SHP77 treated with DMSO at 0.1 percent for 48 hours (cell line): ENCODE measurements at regions not wholly inside any gene's neighbourhood (a gene's known extent, or its start where the extent isn't known, plus 50 kb on each side); places are given as distances from the start of the nearest gene placed in this dataset.
"Not testable (repeated sequence)": the region's sequence is repeated elsewhere in the genome, so short reads cannot be mapped to it uniquely, and the experiment has no call there.

ENCODE experiments used
- DNase-seq: peaks from one replicate; lab custom pipeline; 2025; lab: John Stamatoyannopoulos, UW

DNA sequence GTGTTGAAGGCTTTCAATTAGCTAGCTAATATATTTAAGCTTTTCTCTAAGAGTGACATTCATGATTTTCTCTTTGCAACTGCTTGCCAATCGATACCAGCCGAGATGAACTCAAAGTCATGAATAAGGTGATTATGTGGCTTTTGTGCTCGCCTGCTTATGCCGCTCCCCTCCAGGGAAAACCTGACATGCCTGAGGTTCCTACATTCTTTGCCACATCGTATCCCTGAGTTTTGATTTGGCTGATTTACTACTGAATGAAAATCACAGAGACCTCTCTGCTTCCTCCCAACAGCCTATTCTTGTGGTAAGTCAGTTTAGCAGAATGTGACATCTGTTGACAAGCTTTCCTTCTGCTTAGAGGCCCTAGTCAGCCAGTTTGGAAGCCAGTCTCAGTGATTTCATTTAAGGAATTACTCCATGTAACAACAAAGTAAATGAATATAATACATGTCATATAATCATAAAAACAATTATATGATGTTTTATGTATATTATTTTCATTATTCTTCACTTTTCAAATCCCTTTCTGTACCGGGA, 513.4 kb downstream of the CSNK1G3 start:
- DNase-seq = no peak

DNA sequence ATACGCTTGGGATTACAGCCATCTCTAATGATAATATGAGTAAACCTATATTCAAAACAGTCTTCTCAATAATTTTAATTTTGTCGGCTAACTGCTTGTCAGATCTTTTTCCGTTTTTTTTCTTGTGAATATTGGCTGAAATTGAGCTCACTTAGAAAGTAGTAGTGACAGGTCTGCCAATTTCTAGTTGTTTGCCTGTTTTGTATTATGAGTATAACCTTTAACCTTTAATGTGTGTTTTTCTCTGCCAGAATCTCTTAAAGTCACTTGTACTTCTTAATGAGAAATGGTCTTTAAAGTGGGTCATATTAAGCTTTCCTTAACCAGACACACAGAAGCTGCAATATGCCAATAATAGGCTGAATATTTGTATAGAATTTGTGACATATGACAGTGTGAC, 511.0 kb downstream of the CSNK1G3 start:
- no peak for DNase-seq

DNA sequence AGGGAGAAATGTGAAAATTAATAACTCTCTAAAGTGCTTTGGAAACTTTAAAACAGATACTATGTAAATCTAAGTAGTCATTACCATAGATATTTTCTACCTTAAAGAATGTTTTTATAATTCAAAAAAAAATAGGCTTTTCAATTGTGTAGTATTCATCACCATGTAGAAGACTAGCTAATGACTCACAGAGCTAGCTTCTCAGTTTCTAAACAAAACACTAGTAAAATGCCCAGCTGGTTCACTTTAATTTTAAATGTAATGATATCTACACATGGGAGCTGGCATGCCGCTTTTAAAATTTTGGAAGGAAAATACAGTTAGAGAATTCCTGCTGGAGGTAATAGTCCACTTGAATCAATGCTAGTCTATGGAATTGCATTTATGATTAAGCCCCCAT, 509.8 kb downstream of the CSNK1G3 start:
- no peak for DNase-seq

DNA sequence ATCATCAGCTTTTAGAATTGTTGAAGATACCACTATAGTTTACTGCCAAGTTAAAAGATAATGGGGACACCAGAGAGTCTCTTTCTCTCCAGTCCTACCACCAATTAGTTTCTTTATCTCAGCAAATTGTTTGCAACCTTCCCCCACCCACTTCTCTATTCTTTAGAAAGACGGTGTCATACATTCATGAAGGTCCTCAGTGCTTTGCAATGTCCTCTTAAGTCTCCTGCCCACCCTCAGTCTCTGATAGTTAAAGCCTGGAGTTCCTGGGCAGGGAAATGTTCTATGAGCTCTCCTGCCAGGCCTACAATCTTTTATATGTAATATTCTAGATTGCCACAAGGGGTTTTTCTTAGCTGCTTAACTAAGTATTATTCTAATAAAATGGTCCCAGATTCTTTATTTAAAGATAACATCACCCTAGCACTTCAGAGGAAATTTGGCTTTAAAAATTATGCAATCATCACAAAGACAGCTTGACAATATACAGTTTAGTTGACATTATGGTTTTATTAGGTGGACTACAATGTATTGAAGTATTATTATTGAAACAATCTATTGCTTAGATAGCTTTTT, 509.2 kb downstream of the CSNK1G3 start:
- DNase-seq = no peak

DNA sequence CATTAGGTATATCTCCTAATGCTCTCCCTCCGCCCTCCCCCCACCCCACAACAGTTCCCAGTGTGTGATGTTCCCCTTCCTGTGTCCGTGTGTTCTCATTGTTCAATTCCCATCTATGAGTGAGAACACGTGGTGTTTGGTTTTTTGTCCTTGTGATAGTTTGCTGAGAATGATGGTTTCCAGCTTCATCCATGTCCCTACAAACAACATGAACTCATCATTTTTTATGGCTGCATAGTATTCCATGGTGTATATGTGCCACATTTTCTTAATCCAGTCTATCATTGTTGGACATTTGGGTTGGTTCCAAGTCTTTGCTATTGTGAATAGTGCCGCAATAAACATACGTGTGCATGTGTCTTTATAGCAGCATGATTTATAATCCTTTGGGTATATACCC, 505.3 kb downstream of the CSNK1G3 start:
- DNase-seq = not testable (repeated sequence)

DNA sequence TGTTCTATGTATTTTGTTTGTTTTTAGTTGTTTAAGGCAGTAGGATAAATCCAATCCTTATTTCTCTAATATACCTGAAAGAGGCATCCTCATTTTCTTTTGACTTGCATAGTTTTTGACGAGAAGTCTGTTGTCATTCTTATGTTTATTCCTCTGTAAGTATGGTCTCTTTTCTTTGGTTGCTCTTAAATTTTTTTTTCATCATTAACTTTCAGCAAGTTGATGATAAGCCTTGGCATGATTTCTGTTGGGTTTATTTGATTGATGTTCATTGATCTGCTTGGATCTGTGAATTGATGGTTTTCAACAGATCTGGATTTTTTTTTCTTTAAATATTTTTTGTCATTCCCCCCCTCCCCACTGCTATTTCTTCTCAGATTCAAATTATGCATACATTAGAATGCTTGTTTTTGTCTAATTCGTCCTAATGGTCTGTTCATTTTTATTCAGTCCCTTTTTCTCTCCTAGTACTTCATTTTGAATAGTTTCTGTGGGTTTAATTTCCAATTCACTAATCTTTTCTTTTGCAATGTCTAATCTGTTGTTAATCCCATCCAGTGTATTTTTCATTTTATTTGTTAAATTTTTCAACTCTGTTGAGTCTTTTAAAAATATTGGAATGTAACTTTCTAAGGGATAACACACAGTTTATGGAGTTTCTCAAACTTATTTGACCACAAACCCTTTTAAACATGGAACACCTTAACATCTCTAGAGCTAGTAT, 495.9 kb downstream of the CSNK1G3 start:
- no peak for DNase-seq

DNA sequence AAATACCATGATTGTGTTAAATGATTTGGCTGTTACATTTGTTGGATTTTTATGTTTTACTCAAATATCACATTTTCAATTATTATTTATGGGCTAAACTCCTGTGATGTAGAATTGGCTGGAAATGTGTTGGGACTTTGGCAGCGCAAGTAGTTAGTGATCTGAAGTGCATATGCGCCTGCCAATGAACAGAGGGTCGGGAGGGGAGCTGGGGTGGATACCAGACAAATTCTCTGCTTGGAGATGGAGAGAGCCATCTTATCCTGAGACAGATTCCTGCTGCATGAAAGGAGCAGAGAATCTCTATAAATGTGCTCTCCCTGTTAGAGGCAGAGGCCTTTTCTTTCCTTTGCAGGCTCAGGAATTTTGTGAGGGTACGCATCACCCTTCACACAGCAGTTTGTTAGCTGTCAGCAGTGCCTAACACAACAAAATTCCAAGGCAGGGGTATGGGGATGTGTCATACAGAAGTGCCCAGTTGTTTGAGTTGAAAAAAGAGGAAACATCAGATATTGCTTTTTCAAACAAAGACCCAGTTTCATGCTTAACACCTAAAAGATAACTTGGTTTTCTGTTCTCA, 489.1 kb downstream of the CSNK1G3 start:
- DNase-seq = no peak

DNA sequence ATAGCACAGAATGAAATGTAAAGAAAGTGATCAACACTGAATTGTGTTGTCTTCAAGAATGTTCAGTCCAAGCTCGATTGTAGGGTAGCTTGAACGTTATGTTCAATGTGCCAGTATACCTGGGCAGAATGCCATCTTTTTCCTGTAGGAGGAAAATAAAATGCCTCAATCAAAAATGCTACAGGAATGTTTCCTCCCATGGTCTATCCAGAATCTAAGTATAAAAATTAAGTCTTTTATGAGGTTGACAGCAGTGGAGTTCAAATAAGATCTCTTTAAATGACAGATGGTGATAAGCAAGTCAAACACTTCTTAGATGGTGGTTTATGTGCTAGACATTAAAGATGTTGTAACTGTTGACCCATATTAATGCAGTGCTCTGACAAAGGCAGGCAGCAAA, 488.6 kb downstream of the CSNK1G3 start:
- DNase-seq = no peak

DNA sequence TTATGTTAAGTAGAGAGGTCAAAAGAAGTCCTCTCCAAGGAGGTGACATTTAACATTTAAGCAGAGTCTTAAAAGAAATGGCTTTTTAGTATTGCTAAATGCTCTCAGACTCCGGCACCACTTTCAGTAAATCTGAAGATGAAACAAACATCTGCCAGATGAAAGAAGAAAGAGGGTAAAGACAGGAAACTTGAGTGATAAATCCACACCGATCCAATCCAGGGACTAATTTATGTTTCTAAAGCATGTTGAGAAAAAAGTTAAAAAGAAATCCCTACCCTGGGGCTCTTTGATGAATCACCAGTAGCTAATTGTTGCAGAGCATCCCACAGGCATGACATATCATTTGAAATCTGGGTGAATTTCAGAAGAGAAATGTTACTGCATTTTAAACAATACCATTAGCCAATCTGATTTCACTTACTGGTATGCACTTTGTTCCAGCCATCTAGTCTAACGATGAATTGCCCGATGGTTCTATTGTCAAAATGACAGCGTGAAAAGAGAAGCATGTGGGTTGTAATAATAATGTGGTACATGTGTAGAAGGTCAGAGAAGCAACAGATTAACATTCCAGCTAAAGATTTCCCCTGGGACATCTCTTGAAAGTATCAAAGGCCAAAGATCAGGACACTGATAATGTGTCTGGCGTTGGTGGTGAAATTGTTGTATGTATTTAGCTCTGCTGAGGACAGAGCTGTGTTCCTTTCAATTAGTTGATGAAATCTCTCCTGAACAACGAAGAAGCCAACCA, 485.7 kb downstream of the CSNK1G3 start:
- no peak for DNase-seq

DNA sequence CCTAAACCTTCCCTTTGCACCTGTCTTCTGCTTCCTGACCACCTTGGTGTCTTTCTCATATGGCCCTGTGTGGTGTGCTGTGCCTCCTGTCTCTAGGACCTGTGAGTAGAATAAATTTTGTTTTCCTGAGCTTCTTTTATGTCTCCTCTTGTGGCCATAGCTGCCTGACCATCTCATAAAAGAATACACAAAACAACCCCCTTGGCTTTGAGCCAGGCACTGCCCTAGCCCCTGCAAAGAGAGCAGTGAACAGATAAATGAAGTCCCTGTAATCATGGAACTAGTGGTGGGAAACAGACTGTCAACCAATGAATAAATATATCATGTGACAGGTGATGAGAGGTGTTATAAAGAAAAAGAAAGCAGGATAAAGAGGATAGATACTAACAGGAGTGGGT, 485.1 kb downstream of the CSNK1G3 start:
- no peak for DNase-seq

DNA sequence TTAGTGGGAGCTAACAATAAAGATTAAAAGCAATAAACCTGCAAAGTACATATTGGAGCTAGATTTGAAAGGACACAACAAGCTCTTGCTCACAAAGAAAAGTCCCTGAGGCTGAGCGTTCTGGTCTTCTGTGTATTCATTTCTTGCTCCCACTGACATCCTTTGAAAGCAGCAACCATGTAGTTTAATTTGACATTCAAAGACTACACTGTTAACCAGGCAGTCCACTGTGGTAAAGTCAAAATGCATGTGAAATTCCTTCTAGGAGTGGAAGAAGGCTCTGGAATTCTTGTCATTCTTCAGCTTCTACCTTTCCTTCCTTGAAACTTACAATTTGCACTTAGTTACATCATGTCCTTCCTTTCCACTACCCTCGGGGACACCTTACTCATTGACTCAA, 480.7 kb downstream of the CSNK1G3 start:
- DNase-seq = no peak

DNA sequence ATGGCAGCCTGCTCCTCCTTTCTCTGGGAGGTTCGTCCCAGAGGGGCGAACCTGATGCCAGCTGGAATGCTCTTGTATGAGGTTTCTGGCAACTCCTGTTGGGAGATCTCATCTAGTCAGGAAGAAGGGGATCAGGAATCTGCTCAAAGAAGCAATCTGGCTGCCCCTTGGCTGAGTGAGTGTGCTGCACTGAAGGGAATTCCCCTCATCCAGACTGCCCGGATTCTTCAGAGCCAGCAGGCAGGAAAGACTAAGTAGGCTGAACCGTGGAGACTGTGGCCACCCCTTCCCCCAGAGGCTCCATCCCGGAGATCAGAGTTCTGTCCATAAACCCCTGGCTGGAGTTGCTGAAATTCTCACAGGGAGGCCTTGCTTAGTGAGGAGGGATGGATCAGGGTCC, 476.0 kb downstream of the CSNK1G3 start:
- no peak for DNase-seq

DNA sequence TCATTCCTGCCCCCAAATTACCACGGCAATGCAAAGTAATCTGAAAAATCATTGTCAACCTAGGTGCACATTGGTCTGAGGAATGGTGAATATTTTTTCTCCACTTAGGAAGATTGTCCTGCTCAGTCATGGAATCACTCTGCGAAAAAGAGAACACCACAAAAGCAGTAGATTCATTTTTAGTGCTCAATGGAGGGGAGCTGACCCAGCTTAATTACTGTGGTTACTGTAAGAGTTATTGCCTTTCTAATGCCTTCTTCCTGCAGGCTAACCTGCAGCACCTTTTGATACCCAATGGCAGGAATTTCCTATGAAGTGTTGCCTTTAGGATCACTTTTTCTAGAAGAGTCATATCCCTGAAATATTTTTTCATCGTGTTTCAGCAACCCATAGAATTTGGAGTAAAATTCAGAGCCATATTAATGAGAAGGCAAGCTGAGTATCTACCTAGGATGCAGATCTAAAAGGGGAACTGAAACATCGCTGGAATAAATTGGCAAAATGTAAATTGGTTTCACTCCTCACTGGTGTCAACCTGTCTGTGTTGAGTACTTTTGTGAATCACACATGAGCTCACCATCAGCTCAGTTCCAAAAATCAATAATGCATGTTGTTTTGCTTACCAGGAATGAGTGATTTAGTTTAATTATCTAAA, 464.5 kb downstream of the CSNK1G3 start:
- no peak for DNase-seq

DNA sequence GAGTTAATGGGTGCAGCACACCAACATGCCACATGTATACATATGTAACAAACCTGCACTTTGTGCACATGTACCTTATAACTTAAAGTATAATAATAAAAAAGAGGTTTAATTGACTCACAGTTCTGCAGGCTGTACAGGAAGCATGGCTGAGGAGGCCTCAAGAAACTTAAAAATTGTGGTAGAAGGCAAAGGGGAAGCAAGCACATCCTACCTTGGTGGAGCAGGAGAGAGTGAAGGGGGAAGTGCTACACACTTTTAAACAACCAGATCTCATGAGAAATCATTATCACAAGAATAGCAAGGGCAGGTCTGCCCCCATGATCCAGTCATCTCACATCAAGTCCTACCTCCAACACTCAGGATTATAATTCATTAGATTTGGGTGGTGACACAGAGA, 463.5 kb downstream of the CSNK1G3 start:
- DNase-seq = not testable (repeated sequence)

DNA sequence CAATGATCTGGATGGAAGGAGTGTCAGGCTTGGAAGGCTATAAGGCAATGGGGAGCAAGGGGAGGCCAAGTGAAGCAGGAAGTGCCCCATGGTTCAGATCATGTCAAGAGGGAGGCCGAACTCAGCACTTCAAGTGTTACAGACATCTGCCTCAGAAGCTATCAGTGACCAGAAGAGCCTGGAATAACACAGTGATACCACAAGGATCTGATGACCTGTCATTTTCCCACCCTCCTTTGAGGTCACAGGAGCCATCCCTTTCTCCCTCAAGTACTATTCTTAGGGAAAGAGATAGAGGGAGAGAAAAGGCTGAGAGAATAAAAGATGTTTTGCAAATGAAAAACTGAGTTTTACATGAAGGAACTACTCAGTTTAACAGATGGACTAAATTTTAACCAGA, 454.8 kb downstream of the CSNK1G3 start:
- no peak for DNase-seq

DNA sequence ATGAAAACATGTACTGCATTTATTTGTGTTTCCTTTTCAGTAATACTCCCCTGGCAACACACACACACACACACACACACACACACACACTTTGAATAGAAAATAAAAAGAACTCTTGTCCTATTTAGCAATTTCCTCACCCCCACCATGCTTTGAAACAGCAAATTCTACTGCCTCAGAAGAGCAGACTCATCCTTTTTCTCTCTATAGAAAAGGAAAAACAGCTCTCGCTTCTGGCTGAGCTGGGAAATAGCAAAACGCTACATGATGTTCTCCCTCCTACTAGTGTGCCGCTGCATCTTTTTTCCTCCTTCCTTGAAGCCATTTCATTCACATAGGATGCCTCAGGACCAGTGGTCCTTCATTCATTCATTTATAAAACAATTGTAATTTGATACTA, 453.6 kb downstream of the CSNK1G3 start:
- no peak for DNase-seq

DNA sequence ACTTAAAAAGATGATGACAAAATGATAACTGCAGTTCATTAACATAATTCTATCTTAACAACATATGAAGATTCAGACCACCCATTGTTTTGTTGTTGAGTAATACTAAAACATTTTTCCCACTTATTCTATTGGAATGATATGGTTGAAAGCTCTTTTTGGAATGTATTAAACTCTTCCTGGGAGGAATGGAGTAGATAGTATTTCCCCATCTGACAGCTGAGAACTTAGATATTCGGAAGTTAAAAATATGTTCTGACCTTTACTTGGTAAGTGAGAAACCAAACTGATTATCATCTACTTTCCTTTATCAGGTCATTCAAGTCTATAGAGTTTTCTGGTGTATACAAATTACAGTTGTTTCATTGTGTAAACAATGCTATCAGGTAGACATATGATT, 452.9 kb downstream of the CSNK1G3 start:
- DNase-seq = no peak

DNA sequence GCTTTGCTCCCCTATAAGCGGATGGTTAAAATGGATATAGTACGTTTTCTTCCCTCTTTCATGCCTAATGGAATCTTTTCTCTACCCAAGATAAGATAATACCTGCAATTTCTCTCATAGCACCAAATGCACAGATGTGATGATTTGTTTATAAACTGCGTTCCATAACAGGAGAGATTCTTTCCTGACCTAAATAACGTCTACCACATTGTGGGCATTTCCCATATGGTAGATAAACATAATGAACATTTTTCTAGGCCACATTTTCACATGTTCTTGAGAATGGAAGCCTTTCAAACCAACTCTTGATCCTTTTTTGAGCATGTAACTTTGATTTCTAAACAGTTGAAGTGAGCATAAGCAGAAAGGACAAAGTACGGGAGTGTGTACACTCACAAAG, 448.5 kb downstream of the CSNK1G3 start:
- no peak for DNase-seq

DNA sequence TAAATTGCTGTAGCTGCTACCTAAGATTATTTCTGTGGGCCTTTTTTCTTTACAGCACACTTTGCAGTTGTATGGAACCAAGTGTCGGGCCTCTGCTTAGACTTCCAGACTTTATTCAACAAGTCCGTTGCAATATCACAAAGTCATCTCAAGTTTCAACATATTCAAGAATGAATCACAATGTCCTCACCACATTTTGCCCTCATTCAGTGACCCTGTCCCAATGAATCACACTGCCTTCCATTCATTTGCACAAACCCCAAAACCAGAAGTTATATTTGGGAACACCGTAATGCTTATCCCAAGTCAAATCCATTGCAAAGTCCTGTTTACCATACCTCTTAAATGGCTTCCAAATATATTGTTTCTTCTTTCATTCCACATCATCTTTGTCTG, 439.6 kb downstream of the CSNK1G3 start:
- no peak for DNase-seq

DNA sequence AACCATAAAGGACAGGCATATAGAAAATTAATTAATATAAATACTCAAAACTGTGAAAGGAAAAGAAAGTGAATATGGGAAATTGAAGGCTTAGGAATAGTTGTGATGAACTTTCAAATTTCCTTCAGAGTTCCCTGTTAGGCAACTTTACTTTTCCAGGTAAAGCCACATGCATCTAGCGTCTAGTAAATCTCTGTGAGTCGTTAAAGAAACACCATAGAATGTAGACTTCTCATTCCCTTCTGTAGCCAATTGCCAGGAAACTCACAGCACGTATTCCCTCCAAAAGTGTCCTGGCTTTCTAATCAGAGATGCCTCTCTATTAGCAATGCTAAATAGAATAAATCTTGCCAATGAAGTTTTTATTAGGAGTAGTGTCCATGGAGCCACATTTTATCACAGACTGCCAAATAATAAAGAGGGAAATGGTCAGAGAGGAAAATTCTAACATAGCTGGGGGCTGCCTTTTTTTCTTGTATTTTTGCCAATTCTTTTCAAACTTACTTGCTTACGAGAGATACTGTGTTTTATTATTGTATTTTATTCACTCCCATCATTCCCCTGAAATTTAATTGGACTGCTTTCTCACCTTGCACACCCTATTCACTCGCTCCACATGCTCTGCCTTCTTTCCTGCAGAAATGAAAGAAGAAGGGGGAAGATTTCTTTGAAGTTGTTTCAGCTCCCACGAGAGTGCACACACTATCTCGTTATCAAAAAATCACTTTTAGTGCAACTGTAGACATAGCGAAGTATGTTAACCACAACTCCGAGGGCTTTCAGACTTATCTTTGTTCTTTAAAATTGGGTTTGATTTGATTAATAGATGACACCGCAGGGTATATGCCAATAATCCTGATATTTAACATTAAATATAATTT, 439.0 kb downstream of the CSNK1G3 start:
- no peak for DNase-seq

DNA sequence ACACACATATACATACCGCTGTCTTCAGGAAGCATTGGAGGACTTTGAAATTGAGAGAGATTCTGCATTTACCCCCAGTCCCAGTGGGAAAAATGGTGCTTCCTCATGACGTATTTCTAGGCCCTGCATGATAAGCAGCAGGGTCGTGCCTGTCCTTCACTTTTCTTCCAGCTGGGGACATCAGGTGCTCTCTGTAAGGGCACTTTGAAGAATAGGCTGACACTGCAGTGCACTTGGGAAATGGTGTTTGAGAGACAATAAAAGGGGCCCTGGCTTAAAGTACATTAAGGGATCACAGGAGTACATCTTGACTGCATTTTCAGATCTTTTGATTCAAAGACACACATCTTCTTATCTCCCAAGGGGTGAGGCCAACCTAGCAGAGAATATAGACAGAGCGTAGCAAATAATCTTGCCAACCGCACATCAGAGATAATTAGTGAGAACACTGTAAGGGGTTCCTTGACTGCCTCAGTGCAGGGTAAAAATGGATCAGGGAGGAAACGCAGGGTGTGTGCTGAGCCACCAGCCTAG, 437.9 kb downstream of the CSNK1G3 start:
- DNase-seq = no peak
